HCT116 (cell line): ENCODE measurements at regions not wholly inside any gene's neighbourhood (a gene's known extent, or its start where the extent isn't known, plus 50 kb on each side); places are given as distances from the start of the nearest gene placed in this dataset.

Source experiments
- ATAC-seq: fragments of 200-7000 bp; cut with Tn5 transposase; 2 replicates; pipeline ENCODE4 v1.9.1; 2020; ENCODE audit warnings: mild to moderate bottlenecking, moderate library complexity
- BruUV-seq: library from RNA; stranded (reverse); fragments of 400-500 nt; replicated peaks from 2 replicates; lab custom pipeline; 2021; lab: Mats Ljungman, UMichigan
- CTCF ChIA-PET: fragments of 300-600 bp; sonication (Branson Sonifier 250); formaldehyde crosslinking; loops from one replicate; lab custom pipeline; 2021; ENCODE audit warnings: antibody characterized with exemption; lab: Charles Lee
- POLR2A ChIA-PET: fragments of 300-600, 350-600 bp; sonication (Branson Sonifier 250); formaldehyde crosslinking; loops from one replicate; lab custom pipeline; 2021; ENCODE audit warnings: antibody characterized with exemption; lab: Charles Lee
- RAD21 ChIA-PET, 2 experiments: fragments of 300-600 bp; sonication (Branson Sonifier 250); formaldehyde crosslinking; loops; one replicate each; lab custom pipeline; 2023; ENCODE audit warnings: low total read pairs in 2 of 2; ENCODE audit not compliant: uncharacterized antibody in 2 of 2, unreplicated experiment in 2 of 2, low non-redundant PET in 1 of 2; lab: Charles Lee
- DNase-seq: peaks from one replicate; pipeline ENCODE4 v3.0.0-alpha.2; 2010; ENCODE audit warnings: low read depth, low spot score
- H2AFZ ChIP-seq: fragments of 200-600 bp; shearing (Covaris generic), sonication (generic); 2 replicates; pipeline ENCODE4 v1.6.1; 2017; ENCODE audit warnings: low read depth, mixed run types, mixed read lengths, antibody characterized with exemption, low read length; ENCODE audit not compliant: poor library complexity, severe bottlenecking
- H3K27ac ChIP-seq: 2 replicates; pipeline ENCODE4 v1.5.1; 2012; ENCODE audit warnings: low read depth, low read length
- H3K27me3 ChIP-seq: fragments of 200-600 bp; sonication (generic); 2 replicates; pipeline ENCODE4 v1.6.1; 2016; ENCODE audit warnings: mixed run types, low read length, mixed read lengths; ENCODE audit not compliant: insufficient read depth
- H3K36me3 ChIP-seq, 2 experiments: fragments of 200-500 bp in 1 of 2; fragments of 200-600 bp in 1 of 2; sonication (Bioruptor generic) in 1 of 2; sonication (generic) in 1 of 2; 2 replicates each; pipeline versions ENCODE4 v1.5.1 to v1.6.1; 2014 to 2016; ENCODE audit warnings: low read length in 2 of 2, inconsistent platforms in 1 of 2, mixed read lengths in 1 of 2, mixed run types in 1 of 2; ENCODE audit not compliant: insufficient read depth in 2 of 2, control insufficient read depth in 1 of 2
- H3K4me1 ChIP-seq, 2 experiments: fragments of 200-600 bp in 1 of 2; sonication (generic) in 1 of 2; 2 replicates each; pipeline versions ENCODE4 v1.5.1 to v1.6.1; 2012 to 2017; ENCODE audit warnings: low read length in 2 of 2, inconsistent platforms in 1 of 2, mild to moderate bottlenecking in 1 of 2, mixed read lengths in 1 of 2, mixed run types in 1 of 2, moderate library complexity in 1 of 2; ENCODE audit not compliant: insufficient read depth in 2 of 2, control insufficient read depth in 1 of 2
- H3K4me2 ChIP-seq: fragments of 200-600 bp; sonication (generic); 2 replicates; pipeline ENCODE4 v1.6.1; 2017; ENCODE audit warnings: mixed run types, low read length, mixed read lengths
- H3K4me3 ChIP-seq, 2 experiments: fragments of 200-600 bp in 1 of 2; sonication (generic) in 1 of 2; replicated peaks in 1 of 2; 2 replicates each; pipeline ENCODE4 v1.5.1; 2011 to 2016; ENCODE audit warnings: low read length in 2 of 2, control low read depth in 1 of 2, low read depth in 1 of 2, mild to moderate bottlenecking in 1 of 2, mixed read lengths in 1 of 2, mixed run types in 1 of 2
- H3K79me2 ChIP-seq: fragments of 200-600 bp; sonication (generic); 2 replicates; pipeline ENCODE4 v1.6.1; 2017; ENCODE audit warnings: mild to moderate bottlenecking, mixed run types, low read length, moderate library complexity, mixed read lengths; ENCODE audit not compliant: insufficient read depth
- H3K9ac ChIP-seq: fragments of 200-600 bp; sonication (generic); 2 replicates; pipeline ENCODE4 v1.6.1; 2016; ENCODE audit warnings: low read length, mixed read lengths
- H3K9me2 ChIP-seq: fragments of 200-600 bp; sonication (generic), shearing (Covaris generic); 2 replicates; pipeline ENCODE4 v1.6.1; 2017; ENCODE audit warnings: mixed run types, mild to moderate bottlenecking, moderate library complexity; ENCODE audit not compliant: insufficient read depth
- H3K9me3 ChIP-seq, 2 experiments: fragments of 200-500 bp in 1 of 2; fragments of 200-600 bp in 1 of 2; sonication (Bioruptor generic) in 1 of 2; sonication (generic) in 1 of 2; 2 replicates each; pipeline ENCODE4 v1.6.1; 2014 to 2017; ENCODE audit warnings: low read length in 2 of 2, mixed read lengths in 2 of 2, inconsistent platforms in 1 of 2, low read depth in 1 of 2, mild to moderate bottlenecking in 1 of 2, mixed run types in 1 of 2, moderate library complexity in 1 of 2; ENCODE audit not compliant: control insufficient read depth in 1 of 2, insufficient read depth in 1 of 2
- H4K20me1 ChIP-seq: fragments of 200-600 bp; sonication (generic), shearing (Covaris generic); 2 replicates; pipeline ENCODE4 v1.6.1; 2017; ENCODE audit warnings: mixed run types, mild to moderate bottlenecking, moderate library complexity; ENCODE audit not compliant: insufficient read depth
- CEBPB ChIP-seq: IDR thresholded peaks from 2 replicates; pipeline ENCODE4 v1.6.1; 2012; ENCODE audit warnings: low read depth
- EGR1 ChIP-seq: IDR thresholded peaks from 2 replicates; pipeline ENCODE4 v1.6.1; 2012; ENCODE audit warnings: low read depth
- EZH2 ChIP-seq: fragments of 200-600 bp; sonication (generic); IDR thresholded peaks from 2 replicates; pipeline ENCODE4 v1.6.1; 2017; ENCODE audit warnings: antibody characterized with exemption, mixed run types
- EZH2phosphoT487 ChIP-seq: fragments of 200-600 bp; IDR thresholded peaks from 2 replicates; pipeline ENCODE4 v1.6.1; 2018; ENCODE audit warnings: antibody characterized with exemption, borderline replicate concordance
- JUND ChIP-seq: IDR thresholded peaks from 2 replicates; pipeline ENCODE4 v1.6.1; 2012
- POLR2A ChIP-seq: IDR thresholded peaks from 2 replicates; pipeline ENCODE4 v1.7.0; 2011; ENCODE audit warnings: borderline replicate concordance; ENCODE audit not compliant: insufficient read depth, insufficient read length; ENCODE audit errors: extremely low read depth
- POLR2AphosphoS5 ChIP-seq: IDR thresholded peaks from 2 replicates; pipeline ENCODE4 v1.6.1; 2011; ENCODE audit warnings: mild to moderate bottlenecking, low read depth, low read length, moderate library complexity
- RAD21 ChIP-seq: IDR thresholded peaks from 2 replicates; pipeline ENCODE4 v1.6.1; 2012; ENCODE audit warnings: low read depth, mild to moderate bottlenecking
- SP1 ChIP-seq: IDR thresholded peaks from 2 replicates; pipeline ENCODE4 v1.6.1; 2012; ENCODE audit warnings: low read depth
- SRF ChIP-seq: IDR thresholded peaks from 2 replicates; pipeline ENCODE4 v1.6.1; 2012; ENCODE audit warnings: low read depth
- TCF7L2 ChIP-seq: IDR thresholded peaks from 2 replicates; pipeline ENCODE4 v1.7.0; 2011; ENCODE audit warnings: borderline replicate concordance, inconsistent platforms; ENCODE audit not compliant: insufficient read depth, insufficient read length; ENCODE audit errors: extremely low read depth
- YY1 ChIP-seq: IDR thresholded peaks from 2 replicates; pipeline ENCODE4 v1.6.1; 2011; ENCODE audit warnings: low read length, low read depth, moderate library complexity, mild to moderate bottlenecking; ENCODE audit not compliant: insufficient replicate concordance; ENCODE audit errors: extremely low read depth
- ZFX ChIP-seq: fragments of 450-650 bp; IDR thresholded peaks from 2 replicates; pipeline ENCODE4 v1.6.1; 2017
- ZNF274 ChIP-seq: fragments of 200-500 bp; sonication (Bioruptor generic); IDR thresholded peaks from 2 replicates; pipeline ENCODE4 v1.6.1; 2014; ENCODE audit warnings: mild to moderate bottlenecking, low read depth, low read length, inconsistent platforms
- intact Hi-C: fragments of 100-400 bp; cut with micrococcal nuclease; formaldehyde crosslinking; loops from 2 replicates; pipeline ENCODE4 v1.10.0; 2022
- TF ChIP-seq, protein P1 (sequence below), 3 experiments: fragments of 200-600 bp in 1 of 3; sonication (generic) in 1 of 3; IDR thresholded peaks in 2 of 3; conservative IDR thresholded peaks in 1 of 3; 2 replicates each; pipeline ENCODE4 v1.5.1; 2012 to 2017; ENCODE audit warnings: low read depth in 2 of 3, low read length in 2 of 3, antibody characterized with exemption in 1 of 3, borderline replicate concordance in 1 of 3, control low read depth in 1 of 3, mild to moderate bottlenecking in 1 of 3, mixed read lengths in 1 of 3, mixed run types in 1 of 3, moderate library complexity in 1 of 3; ENCODE audit not compliant: insufficient read depth in 1 of 3
- TF ChIP-seq, protein P2 (sequence below): IDR thresholded peaks from 2 replicates; pipeline ENCODE4 v1.6.1; 2011; ENCODE audit warnings: mild to moderate bottlenecking, low read length, moderate library complexity; ENCODE audit not compliant: insufficient replicate concordance; ENCODE audit errors: extremely low read depth
- TF ChIP-seq, protein P3 (sequence below): IDR thresholded peaks from 2 replicates; pipeline ENCODE4 v1.6.1; 2012; ENCODE audit warnings: low read depth
- TF ChIP-seq, protein P4 (sequence below): IDR thresholded peaks from 2 replicates; pipeline ENCODE4 v1.6.1; 2012

DNA sequence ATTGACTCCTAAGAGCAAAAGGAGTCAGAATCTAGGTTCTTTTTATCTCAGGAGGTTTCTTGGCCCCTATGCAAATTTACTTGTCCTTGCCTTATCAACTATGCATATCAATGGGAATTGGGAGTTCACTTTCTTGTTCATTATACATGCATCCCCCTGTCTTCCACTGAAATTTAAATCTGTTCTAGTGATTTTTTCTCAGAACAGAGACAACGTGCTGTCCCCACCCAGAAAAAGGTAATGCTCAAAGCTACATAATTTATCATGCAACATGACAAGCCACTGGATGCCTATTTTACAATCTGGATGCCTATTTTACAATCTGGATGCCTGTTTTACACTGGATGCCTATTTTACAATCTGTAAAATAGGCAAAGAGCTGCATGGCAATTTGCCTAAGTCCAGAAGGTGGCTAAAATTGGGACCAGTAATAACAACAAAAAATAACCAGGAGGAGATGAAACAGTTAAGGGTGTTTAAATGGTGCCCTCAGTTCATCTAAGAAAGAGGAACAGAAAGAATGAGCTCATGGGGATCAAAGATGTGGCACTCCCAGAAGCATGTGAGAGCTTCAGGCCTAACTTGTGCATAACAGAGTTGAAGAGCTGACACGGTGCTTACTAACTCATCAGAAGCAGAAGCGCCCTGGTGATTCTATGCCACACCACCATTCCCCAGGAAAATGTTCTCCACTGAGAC is 537.8 kb upstream of the BOD1L1 start:
- H2AFZ ChIP-seq: no peak overlapping the region
- no peak overlapping the region for H3K4me2 ChIP-seq
- intact Hi-C loops: no loop called here

More for the DNA sequence above, 537.8 kb upstream of the BOD1L1 start:
- RAD21 ChIA-PET: no interaction called here
- Histone ChIP-seq H3K9ac (no peak overlapping the region), H3K9me3 (peaks cover 0 to 25% of the 10 kb centered on the region in 2 experiments; a peak in 1 of 4 replicates), H3K4me3 (no peak overlapping the region), H3K4me1 (no peaks in the 10 kb centered on the region), H3K27me3 (no peaks in the 10 kb centered on the region), H3K9me2 (no peaks in the 10 kb centered on the region), H3K27ac (no peak overlapping the region), H3K79me2 (no peaks in the 10 kb centered on the region), H3K36me3 (no peaks in the 10 kb centered on the region), H4K20me1 (no peaks in the 10 kb centered on the region)
- BruUV-seq: no TSS peak
- TF ChIP-seq EZH2phosphoT487 (no peak), SP1 (no peak), POLR2A (no peak), TCF7L2 (no peak), EGR1 (no peak), JUND (no peak), POLR2AphosphoS5 (no peak), RAD21 (no peak), YY1 (no peak), ZFX (no peak), CEBPB (no peak), EZH2 (no peak), SRF (no peak), ZNF274 (no peak)
- TF ChIP-seq, protein P1, sequence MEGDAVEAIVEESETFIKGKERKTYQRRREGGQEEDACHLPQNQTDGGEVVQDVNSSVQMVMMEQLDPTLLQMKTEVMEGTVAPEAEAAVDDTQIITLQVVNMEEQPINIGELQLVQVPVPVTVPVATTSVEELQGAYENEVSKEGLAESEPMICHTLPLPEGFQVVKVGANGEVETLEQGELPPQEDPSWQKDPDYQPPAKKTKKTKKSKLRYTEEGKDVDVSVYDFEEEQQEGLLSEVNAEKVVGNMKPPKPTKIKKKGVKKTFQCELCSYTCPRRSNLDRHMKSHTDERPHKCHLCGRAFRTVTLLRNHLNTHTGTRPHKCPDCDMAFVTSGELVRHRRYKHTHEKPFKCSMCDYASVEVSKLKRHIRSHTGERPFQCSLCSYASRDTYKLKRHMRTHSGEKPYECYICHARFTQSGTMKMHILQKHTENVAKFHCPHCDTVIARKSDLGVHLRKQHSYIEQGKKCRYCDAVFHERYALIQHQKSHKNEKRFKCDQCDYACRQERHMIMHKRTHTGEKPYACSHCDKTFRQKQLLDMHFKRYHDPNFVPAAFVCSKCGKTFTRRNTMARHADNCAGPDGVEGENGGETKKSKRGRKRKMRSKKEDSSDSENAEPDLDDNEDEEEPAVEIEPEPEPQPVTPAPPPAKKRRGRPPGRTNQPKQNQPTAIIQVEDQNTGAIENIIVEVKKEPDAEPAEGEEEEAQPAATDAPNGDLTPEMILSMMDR (IDR thresholded peaks at IDR 0.05 in 2 of 3, conservative IDR thresholded peaks at IDR 0.05 in 1 of 3; ENCODE audit: borderline replicate concordance in 1 of 3, insufficient read depth in 1 of 3, low read depth in 2 of 3, low read length in 2 of 3): no peak
- TF ChIP-seq, protein P2, sequence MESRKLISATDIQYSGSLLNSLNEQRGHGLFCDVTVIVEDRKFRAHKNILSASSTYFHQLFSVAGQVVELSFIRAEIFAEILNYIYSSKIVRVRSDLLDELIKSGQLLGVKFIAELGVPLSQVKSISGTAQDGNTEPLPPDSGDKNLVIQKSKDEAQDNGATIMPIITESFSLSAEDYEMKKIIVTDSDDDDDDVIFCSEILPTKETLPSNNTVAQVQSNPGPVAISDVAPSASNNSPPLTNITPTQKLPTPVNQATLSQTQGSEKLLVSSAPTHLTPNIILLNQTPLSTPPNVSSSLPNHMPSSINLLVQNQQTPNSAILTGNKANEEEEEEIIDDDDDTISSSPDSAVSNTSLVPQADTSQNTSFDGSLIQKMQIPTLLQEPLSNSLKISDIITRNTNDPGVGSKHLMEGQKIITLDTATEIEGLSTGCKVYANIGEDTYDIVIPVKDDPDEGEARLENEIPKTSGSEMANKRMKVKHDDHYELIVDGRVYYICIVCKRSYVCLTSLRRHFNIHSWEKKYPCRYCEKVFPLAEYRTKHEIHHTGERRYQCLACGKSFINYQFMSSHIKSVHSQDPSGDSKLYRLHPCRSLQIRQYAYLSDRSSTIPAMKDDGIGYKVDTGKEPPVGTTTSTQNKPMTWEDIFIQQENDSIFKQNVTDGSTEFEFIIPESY: no peak
- TF ChIP-seq, protein P3, sequence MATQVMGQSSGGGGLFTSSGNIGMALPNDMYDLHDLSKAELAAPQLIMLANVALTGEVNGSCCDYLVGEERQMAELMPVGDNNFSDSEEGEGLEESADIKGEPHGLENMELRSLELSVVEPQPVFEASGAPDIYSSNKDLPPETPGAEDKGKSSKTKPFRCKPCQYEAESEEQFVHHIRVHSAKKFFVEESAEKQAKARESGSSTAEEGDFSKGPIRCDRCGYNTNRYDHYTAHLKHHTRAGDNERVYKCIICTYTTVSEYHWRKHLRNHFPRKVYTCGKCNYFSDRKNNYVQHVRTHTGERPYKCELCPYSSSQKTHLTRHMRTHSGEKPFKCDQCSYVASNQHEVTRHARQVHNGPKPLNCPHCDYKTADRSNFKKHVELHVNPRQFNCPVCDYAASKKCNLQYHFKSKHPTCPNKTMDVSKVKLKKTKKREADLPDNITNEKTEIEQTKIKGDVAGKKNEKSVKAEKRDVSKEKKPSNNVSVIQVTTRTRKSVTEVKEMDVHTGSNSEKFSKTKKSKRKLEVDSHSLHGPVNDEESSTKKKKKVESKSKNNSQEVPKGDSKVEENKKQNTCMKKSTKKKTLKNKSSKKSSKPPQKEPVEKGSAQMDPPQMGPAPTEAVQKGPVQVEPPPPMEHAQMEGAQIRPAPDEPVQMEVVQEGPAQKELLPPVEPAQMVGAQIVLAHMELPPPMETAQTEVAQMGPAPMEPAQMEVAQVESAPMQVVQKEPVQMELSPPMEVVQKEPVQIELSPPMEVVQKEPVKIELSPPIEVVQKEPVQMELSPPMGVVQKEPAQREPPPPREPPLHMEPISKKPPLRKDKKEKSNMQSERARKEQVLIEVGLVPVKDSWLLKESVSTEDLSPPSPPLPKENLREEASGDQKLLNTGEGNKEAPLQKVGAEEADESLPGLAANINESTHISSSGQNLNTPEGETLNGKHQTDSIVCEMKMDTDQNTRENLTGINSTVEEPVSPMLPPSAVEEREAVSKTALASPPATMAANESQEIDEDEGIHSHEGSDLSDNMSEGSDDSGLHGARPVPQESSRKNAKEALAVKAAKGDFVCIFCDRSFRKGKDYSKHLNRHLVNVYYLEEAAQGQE: no peak
- TF ChIP-seq, protein P4, sequence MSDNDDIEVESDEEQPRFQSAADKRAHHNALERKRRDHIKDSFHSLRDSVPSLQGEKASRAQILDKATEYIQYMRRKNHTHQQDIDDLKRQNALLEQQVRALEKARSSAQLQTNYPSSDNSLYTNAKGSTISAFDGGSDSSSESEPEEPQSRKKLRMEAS: no peak
- DNase-seq (no peak), ATAC-seq (no peak)
- CTCF ChIA-PET: no interaction called here
- POLR2A ChIA-PET: no interaction called here
